Gastroesophageal sphincter (tissue), 3 donors: ENCODE measurements at regions not wholly inside any gene's neighbourhood (a gene's known extent, or its start where the extent isn't known, plus 50 kb on each side); places are given as distances from the start of the nearest gene placed in this dataset.

Source experiments
- POLR2A ChIP-seq, 2 donors: fragments of 450-650 bp; IDR thresholded peaks; one replicate each; pipeline ENCODE4 v1.6.1; 2017; ENCODE audit warnings: antibody characterized with exemption in 2 of 2, mild to moderate bottlenecking in 2 of 2, moderate library complexity in 1 of 2
- POLR2AphosphoS5 ChIP-seq: sonication (generic); formaldehyde crosslinking; IDR thresholded peaks from one replicate; pipeline ENCODE4 v1.6.1; 2017; ENCODE audit warnings: antibody characterized with exemption
- TF ChIP-seq, protein P1 (sequence below), 4 experiments: fragments of 200-600 bp in 2 of 4; fragments of 450-650 bp in 2 of 4; sonication (generic) in 1 of 4; IDR thresholded peaks; one replicate each; pipeline ENCODE4 v1.5.1; 2017 to 2019; ENCODE audit warnings: antibody characterized with exemption in 4 of 4, mild to moderate bottlenecking in 2 of 4, moderate library complexity in 2 of 4

GRCh38 chr16:73116576-73116975 is 68.6 kb upstream of the ZFHX3 start:
- TF ChIP-seq POLR2A (IDR thresholded peaks at IDR 0.05), result no peak
- TF ChIP-seq, protein P1, sequence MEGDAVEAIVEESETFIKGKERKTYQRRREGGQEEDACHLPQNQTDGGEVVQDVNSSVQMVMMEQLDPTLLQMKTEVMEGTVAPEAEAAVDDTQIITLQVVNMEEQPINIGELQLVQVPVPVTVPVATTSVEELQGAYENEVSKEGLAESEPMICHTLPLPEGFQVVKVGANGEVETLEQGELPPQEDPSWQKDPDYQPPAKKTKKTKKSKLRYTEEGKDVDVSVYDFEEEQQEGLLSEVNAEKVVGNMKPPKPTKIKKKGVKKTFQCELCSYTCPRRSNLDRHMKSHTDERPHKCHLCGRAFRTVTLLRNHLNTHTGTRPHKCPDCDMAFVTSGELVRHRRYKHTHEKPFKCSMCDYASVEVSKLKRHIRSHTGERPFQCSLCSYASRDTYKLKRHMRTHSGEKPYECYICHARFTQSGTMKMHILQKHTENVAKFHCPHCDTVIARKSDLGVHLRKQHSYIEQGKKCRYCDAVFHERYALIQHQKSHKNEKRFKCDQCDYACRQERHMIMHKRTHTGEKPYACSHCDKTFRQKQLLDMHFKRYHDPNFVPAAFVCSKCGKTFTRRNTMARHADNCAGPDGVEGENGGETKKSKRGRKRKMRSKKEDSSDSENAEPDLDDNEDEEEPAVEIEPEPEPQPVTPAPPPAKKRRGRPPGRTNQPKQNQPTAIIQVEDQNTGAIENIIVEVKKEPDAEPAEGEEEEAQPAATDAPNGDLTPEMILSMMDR (IDR thresholded peaks at IDR 0.05), result no peak
- TF ChIP-seq POLR2AphosphoS5, result no peak
